Tibial artery (tissue), 4 donors: ENCODE measurements at regions not wholly inside any gene's neighbourhood (a gene's known extent, or its start where the extent isn't known, plus 50 kb on each side); places are given as distances from the start of the nearest gene placed in this dataset.

Source experiments
- DNase-seq, 2 donors: peaks; one replicate each; pipeline ENCODE4 v3.0.0-alpha.2; 2019
- H3K27ac ChIP-seq, 2 donors: fragments of 200-600 bp; sonication (generic) in 1 of 2; 1 replicate in 1 of 2; 2 replicates in 1 of 2; pipeline ENCODE4 v1.5.1; 2018 to 2019; ENCODE audit warnings: mild to moderate bottlenecking in 1 of 2
- H3K27me3 ChIP-seq, 2 donors: fragments of 200-600 bp; sonication (generic) in 1 of 2; one replicate each; pipeline versions ENCODE4 v1.5.1 to v1.6.0; 2016 to 2019
- H3K36me3 ChIP-seq, 3 donors: fragments of 200-600 bp; sonication (generic) in 2 of 3; one replicate each; pipeline ENCODE4 v1.5.1; 2016 to 2019; ENCODE audit warnings: mild to moderate bottlenecking in 2 of 3
- H3K4me1 ChIP-seq, 4 donors: fragments of 200-600 bp; sonication (generic) in 2 of 4; 1 replicate in 3 of 4; 2 replicates in 1 of 4; pipeline ENCODE4 v1.5.1; 2016 to 2019
- H3K4me3 ChIP-seq, 2 donors: fragments of 200-600 bp; sonication (generic) in 1 of 2; 1 replicate in 1 of 2; 2 replicates in 1 of 2; pipeline ENCODE4 v1.5.1; 2018 to 2019; ENCODE audit warnings: mild to moderate bottlenecking in 2 of 2
- H3K9me3 ChIP-seq, 3 donors: fragments of 200-600 bp; sonication (generic) in 1 of 3; one replicate each; pipeline ENCODE4 v1.5.1; 2016 to 2019
- intact Hi-C: fragments of 100-400 bp; cut with DNase I; formaldehyde crosslinking; loops from one replicate; pipeline ENCODE4 v1.15.0; 2023; ENCODE audit warnings: low total_unique reads
- TF ChIP-seq, protein P1 (sequence below), 2 experiments: fragments of 200-600 bp in 1 of 2; fragments of 450-650 bp in 1 of 2; IDR thresholded peaks; one replicate each; pipeline ENCODE4 v1.5.1; 2017 to 2019; ENCODE audit warnings: antibody characterized with exemption in 2 of 2, mild to moderate bottlenecking in 1 of 2, moderate library complexity in 1 of 2

- Histone ChIP-seq H3K4me1 (no peaks in the 10 kb centered on the region), H3K27ac (no peak overlapping the region), H3K9me3 (no peaks in the 10 kb centered on the region), H3K36me3 (no peaks in the 10 kb centered on the region), H3K27me3 (peaks cover 0 to 30% of the 10 kb centered on the region in 2 donors), H3K4me3 (no peak overlapping the region)
- TF ChIP-seq, protein P1, sequence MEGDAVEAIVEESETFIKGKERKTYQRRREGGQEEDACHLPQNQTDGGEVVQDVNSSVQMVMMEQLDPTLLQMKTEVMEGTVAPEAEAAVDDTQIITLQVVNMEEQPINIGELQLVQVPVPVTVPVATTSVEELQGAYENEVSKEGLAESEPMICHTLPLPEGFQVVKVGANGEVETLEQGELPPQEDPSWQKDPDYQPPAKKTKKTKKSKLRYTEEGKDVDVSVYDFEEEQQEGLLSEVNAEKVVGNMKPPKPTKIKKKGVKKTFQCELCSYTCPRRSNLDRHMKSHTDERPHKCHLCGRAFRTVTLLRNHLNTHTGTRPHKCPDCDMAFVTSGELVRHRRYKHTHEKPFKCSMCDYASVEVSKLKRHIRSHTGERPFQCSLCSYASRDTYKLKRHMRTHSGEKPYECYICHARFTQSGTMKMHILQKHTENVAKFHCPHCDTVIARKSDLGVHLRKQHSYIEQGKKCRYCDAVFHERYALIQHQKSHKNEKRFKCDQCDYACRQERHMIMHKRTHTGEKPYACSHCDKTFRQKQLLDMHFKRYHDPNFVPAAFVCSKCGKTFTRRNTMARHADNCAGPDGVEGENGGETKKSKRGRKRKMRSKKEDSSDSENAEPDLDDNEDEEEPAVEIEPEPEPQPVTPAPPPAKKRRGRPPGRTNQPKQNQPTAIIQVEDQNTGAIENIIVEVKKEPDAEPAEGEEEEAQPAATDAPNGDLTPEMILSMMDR (IDR thresholded peaks at IDR 0.05), result no peak
- intact Hi-C loops, result no loop called here
- DNase-seq, result peak in 1 of 2 donors; percentile 44
These were observed 50.1 kb upstream of the DPYSL4 start for GRCh38 chr10:132136689-132137088.
